ENCODE measurements at regions not wholly inside any gene's neighbourhood (a gene's known extent, or its start where the extent isn't known, plus 50 kb on each side); places are given as distances from the start of the nearest gene placed in this dataset.
"Not testable (repeated sequence)": the region's sequence is repeated elsewhere in the genome, so short reads cannot be mapped to it uniquely, and the experiment has no call there.

- H3K27ac ChIP-seq: no peak overlapping the region
- no peak for TF ChIP-seq CTCF (conservative IDR thresholded peaks at IDR 0.05)
These were observed 1243.8 kb downstream of the CDH8 start for GRCh38 chr16:60792437-60792836.

- no peak for TF ChIP-seq CTCF (conservative IDR thresholded peaks at IDR 0.05)
- no peak overlapping the region for H3K27ac ChIP-seq
These were observed 1247.6 kb downstream of the CDH8 start for GRCh38 chr16:60788631-60789030.

- no peak for TF ChIP-seq CTCF (conservative IDR thresholded peaks at IDR 0.05)
- no peak overlapping the region for H3K27ac ChIP-seq
These were observed 1260.0 kb downstream of the CDH8 start for GRCh38 chr16:60776281-60776680.

- no peak for TF ChIP-seq CTCF (conservative IDR thresholded peaks at IDR 0.05)
- H3K27ac ChIP-seq: no peak overlapping the region
These were observed 1265.1 kb downstream of the CDH8 start for GRCh38 chr16:60771138-60771537.

- H3K27ac ChIP-seq: not testable (repeated sequence)
These were observed 1265.9 kb downstream of the CDH8 start for GRCh38 chr16:60770384-60770783.

- no peak for TF ChIP-seq CTCF (conservative IDR thresholded peaks at IDR 0.05)
- H3K27ac ChIP-seq: no peak overlapping the region
These were observed 1272.4 kb downstream of the CDH8 start for GRCh38 chr16:60763869-60764268.

- H3K27ac ChIP-seq: no peak overlapping the region
- no peak for TF ChIP-seq CTCF (conservative IDR thresholded peaks at IDR 0.05)
These were observed 1280.3 kb downstream of the CDH8 start for GRCh38 chr16:60755907-60756306.

- TF ChIP-seq CTCF (conservative IDR thresholded peaks at IDR 0.05): no peak
- no peak overlapping the region for H3K27ac ChIP-seq
These were observed 1287.9 kb downstream of the CDH8 start for GRCh38 chr16:60748366-60748765.
